Astrocyte (in vitro differentiated cells and primary cell): ENCODE measurements at regions not wholly inside any gene's neighbourhood (a gene's known extent, or its start where the extent isn't known, plus 50 kb on each side); places are given as distances from the start of the nearest gene placed in this dataset.

Experiments
- EZH2 ChIP-seq: IDR thresholded peaks from 2 replicates; pipeline ENCODE4 v1.6.1; 2012; ENCODE audit warnings: mild to moderate bottlenecking, low read length, inconsistent platforms; ENCODE audit not compliant: insufficient read depth
- TF ChIP-seq, protein P1 (sequence below): IDR thresholded peaks from 2 replicates; pipeline ENCODE4 v1.5.1; 2011; ENCODE audit warnings: low read depth, mild to moderate bottlenecking, inconsistent platforms, low read length, moderate library complexity; ENCODE audit not compliant: insufficient read depth

DNA sequence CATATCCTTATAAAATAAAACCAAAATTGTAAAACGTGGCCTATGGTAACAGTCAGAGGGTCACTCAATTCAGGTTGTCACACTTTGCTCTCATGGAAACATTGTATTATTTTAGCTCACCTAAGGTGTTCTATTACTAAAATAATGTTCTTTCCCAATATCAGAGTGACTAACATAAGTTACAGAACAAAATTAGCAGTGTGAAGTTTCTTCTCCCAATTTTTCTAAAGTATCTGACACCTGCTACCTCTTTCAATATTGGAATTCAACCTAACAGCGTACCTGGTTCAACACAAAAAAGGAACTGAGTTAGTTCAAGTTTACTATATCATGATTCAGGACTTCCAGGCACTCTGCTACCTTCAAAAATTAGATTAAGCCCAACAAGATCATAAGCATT lies 190.4 kb downstream of the ZEB2 start:
- TF ChIP-seq, protein P1, sequence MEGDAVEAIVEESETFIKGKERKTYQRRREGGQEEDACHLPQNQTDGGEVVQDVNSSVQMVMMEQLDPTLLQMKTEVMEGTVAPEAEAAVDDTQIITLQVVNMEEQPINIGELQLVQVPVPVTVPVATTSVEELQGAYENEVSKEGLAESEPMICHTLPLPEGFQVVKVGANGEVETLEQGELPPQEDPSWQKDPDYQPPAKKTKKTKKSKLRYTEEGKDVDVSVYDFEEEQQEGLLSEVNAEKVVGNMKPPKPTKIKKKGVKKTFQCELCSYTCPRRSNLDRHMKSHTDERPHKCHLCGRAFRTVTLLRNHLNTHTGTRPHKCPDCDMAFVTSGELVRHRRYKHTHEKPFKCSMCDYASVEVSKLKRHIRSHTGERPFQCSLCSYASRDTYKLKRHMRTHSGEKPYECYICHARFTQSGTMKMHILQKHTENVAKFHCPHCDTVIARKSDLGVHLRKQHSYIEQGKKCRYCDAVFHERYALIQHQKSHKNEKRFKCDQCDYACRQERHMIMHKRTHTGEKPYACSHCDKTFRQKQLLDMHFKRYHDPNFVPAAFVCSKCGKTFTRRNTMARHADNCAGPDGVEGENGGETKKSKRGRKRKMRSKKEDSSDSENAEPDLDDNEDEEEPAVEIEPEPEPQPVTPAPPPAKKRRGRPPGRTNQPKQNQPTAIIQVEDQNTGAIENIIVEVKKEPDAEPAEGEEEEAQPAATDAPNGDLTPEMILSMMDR = no peak
- no peak for TF ChIP-seq EZH2
